HG03175 (cell line): ENCODE measurements at regions not wholly inside any gene's neighbourhood (a gene's known extent, or its start where the extent isn't known, plus 50 kb on each side); places are given as distances from the start of the nearest gene placed in this dataset.
A peak's percentile ranks its signal among the peaks of the same experiment; 100 is the strongest.

Experiments
- ATAC-seq: cut with Tn5 transposase; IDR thresholded peaks from one replicate; pipeline ENCODE4 v1.9.1; 2021; ENCODE audit warnings: mild to moderate bottlenecking, moderate library complexity; ENCODE audit not compliant: unreplicated experiment

DNA sequence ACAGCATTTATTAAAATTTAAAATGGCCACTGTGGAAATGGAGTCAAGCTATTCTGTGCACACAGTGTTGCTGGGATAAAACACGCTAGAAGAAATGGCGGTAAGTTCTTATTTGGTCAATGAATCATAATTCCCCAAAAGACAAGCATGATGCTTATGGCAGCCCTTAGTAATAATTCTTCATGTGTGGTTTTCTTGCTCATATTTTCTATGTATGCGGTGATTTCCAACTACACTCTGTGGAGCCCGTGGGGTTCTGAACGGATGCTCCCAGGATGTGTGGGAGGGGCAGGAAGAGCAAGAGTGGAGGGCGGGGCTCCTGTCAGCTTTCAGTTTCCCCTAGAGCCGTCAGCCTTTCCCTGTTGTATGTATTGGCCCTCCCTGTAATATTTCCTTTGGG, 91.7 kb upstream of the RMDN2 start:
- peak; percentile 83 for ATAC-seq

DNA sequence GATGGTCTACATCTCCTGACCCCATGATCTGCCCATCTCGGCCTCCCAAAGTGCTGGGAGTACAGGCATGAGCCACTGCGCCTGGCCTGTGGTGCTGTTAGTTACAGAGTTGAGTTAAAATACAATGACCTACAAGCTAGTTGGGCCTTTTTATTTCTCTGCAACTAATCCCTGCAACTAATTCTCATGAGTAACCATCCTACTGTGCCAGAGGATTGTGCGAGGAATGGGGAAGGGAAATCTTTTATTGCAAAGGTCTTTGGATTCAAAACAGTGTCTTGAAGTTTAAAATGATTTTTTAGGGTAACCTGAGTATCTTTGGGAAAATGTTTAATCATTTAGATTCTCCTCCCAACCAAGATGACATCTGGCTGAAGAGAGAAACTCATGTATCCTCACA, 88.8 kb upstream of the RMDN2 start:
- ATAC-seq: no peak

DNA sequence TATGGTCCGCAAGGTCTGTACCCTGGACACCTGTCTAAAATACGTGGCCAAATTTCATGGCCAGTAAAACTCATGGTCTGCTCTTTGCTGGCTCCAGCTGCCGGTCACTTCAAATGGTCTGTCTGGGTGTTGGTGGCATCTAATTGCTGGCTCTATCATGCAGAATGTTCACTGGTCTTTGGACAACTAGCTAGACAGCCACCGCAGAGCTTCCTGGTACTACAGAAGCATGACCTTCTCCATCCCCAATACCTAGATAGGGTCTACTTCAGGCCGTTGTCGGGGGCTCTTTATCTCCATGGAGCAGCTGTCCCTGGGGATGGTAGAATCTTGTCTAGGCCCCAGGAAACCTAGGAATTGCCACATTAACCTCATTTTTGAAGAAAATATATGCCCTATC, 88.4 kb upstream of the RMDN2 start:
- ATAC-seq: no peak

DNA sequence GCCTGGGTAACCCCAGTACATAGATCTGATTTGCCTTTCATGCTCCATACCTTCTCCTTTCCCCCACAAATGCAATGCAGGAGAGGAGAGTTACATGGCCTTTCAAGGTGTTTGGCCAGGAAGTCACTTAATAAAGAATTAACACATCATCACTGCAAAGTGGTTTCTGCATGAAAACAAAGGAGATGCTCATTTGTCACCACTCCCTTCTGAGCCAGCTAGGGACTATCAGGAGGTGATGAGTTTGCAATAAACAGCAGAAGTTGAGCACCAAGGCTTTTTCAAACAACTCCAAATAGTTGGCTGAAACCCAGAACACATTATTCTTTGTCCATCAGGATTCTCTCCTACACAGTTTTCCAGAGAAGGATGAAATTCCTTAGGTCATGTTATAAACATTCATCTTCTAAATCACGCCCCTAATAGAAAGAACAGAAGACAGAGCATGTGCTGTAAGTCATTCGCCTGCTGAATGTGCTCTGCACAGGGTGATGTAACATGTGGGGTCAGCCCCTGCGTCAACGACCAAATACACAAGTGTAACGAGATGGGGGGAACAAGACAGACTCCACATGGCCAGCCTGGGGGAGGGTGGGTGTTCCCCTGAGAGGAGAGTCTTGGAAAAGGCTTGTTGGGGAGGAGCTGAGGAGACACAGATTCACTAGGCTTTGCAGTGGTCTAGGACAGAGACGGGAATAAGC, 87.3 kb upstream of the RMDN2 start:
- no peak for ATAC-seq

DNA sequence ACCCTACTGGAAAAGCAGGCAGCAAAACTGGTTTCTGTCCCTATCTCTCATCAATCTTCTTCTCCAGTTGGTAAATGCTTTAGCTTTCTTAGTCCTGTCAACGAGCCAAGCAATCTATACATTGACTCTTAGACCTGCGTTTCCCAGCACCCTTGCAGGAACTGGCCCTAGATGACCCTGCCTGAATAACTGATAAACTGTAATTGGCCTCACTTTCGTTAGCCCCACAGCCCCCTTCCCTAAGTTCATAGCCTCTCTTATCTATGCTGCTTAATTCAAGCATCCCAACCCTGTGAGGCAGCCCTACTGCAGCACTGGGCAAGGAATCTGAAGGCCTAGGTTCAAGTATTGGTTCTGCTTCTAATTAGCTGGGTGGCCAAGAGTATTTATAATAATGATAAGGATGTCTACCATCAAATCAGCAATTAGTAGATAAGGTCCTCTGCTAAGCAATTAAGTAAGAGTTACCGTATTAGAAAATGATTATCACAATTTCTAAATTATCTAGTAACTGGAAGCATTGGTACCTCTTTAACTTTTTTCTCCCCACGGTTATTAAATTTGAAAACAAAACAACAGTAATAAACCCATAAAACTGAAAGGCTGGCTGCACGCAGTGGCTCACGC, 86.4 kb upstream of the RMDN2 start:
- ATAC-seq: no peak

DNA sequence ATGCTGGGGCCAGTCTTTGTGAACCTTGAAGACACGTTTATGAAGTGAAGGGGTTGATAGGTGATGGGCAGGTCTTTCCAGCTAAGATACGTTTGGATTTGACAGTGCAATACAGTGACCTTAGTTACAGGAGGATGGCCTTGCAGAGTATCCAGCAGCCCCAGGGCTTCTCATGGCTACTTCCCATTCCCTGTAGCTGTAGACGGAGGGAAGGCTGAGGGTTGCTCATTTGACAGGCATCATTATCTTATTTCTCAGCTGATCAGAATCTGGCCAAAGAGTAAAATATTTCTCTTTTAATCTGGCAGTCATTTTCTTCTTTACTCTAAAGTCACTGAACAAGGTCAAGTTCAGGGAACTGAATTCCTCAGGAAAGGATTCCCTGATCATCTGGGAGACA, 85.1 kb upstream of the RMDN2 start:
- ATAC-seq: no peak

DNA sequence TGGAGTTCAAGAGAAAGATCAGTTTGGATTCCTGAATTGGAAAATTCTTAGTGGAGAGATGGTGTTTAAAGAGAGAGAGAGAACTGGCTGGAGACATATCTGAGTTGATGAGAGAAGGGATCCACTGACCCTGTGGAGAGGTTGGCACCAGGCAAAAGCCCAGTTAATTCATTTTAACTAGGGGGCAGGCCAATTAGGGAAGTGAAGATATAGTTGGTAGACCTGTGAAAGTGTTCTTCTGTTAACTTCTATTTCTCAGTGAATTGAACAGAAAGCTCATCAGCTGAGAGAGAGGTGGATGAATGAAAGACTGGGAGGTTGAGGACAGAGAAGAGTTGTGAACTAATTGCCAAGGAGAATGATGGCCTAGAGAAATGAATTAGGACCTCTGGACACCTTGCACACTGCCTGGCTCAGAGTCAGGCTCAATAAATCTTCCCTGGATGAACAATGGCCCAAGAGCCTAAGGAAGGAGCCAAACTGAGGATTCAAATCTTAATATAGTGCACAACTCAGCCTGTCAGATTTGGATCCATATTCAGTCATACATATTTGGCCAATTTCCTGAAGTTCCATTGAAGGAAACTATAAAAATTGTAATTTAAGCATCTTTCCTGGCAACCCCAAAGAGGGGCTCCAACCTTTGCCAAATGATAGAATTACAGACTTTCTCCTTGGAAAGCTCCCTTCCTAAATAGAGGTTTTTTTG, 82.2 kb upstream of the RMDN2 start:
- no peak for ATAC-seq

DNA sequence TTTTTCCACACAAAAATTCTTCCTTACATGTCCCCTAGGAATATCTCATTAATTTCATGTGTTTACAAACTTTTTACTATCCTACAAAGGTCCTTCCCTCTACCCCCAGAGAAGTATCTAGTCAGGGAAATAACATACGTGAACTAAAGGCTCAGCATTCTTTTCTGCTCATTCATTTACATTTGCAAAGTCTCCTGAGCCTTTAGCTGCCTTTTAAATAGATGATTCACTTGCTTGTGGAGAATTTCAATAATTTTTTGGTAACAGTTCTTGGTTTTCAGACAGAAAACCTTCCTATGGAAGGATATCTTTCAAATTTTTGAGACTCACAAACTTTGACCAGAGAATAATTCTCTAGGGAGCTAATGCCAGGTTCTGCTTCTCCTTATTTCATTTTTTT, 81.5 kb upstream of the RMDN2 start:
- ATAC-seq: no peak

DNA sequence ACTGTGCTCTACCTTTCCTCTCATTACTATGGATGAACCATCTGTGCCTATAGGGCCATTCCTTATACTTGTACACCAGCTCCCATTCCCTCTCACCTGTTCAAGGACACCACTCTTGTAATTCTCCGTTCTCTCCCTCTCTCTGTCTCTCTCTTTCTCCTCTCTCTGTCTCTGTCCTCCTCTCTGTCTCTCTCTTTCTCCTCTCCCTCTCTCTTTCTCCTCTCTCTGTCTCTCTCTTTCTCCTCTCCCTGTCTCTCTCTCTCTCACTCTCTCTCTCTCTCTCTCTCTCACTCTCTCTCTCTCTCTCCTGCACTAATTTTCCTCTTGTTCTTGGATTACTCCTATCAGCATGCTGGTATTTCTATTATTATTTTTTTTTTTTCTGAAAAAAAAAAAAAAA, 78.9 kb upstream of the RMDN2 start:
- ATAC-seq: no peak

DNA sequence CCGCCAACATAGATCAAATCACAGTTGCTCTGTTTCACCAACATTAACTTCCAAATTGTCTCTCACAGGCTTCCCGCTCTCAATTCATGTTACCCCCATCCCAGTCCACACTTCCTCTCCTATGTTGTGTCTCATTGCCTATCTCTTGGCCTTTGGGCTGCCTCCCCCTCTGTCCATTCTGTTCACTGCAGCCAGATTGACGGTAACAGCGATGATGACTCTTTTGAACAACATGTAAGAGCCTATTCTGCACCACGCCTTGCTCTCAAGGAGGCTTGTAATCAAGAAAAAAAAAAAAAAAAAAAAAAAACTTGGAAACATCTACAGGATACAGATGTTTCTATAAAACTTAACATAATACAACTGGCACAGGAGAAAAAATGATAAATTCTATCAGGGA, 77.3 kb upstream of the RMDN2 start:
- ATAC-seq: no peak

DNA sequence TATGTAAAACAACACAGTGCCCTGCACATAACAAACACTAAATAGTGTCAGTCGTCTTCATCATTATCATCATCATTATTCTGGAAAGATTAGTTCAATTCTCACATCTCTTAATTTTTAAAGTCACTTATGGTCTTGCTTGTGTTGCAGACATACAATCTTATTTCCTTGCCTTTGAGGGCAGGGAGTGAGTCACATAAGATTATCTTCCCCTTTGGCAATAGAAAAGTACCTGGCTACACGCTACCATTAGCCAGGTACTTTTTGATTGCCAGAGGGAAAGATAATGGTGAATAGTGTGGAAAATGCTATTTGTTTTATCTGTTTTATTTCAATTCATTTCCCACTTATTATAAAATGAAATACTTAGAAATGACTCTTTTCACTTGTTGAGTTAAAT, 76.6 kb upstream of the RMDN2 start:
- no peak for ATAC-seq

DNA sequence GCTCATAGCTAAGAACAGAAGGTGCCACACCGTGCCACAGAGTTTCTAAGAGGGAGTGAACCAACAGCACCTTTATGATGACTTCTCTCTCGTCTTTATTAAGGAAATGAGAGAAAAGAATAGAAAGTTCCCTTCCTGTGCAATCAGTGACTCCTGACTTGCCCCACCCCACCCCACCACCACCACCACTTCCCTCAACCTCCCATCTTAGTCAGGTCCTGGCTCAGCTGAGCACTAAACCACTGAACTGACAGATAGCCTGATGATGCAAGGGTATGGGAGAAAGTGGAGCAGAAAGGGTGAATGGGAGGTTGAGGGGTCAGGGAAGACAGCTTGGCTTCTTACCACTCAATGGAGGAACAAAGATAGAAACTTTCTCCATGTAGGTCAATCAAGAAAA, 75.2 kb upstream of the RMDN2 start:
- ATAC-seq: no peak

DNA sequence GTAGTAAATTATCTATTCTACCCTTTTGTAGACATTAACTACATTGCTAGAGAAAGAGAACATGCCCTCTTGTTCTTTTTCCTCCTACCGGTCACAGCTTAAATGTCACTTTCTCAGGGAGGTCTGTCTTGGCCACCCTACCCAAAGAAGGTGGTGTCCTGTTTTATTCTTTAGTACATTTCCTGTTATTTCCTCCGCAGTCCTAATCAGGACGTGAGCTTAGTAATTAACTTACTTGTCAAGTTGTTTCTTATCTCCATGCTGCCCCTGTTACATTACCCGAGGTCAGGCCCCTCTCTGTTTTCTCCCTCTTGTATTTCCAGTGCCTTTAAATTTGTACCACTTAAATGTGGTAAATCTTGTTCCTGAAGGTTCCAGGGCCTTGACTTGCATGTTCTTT, 73.7 kb upstream of the RMDN2 start:
- peak; percentile 61 for ATAC-seq

DNA sequence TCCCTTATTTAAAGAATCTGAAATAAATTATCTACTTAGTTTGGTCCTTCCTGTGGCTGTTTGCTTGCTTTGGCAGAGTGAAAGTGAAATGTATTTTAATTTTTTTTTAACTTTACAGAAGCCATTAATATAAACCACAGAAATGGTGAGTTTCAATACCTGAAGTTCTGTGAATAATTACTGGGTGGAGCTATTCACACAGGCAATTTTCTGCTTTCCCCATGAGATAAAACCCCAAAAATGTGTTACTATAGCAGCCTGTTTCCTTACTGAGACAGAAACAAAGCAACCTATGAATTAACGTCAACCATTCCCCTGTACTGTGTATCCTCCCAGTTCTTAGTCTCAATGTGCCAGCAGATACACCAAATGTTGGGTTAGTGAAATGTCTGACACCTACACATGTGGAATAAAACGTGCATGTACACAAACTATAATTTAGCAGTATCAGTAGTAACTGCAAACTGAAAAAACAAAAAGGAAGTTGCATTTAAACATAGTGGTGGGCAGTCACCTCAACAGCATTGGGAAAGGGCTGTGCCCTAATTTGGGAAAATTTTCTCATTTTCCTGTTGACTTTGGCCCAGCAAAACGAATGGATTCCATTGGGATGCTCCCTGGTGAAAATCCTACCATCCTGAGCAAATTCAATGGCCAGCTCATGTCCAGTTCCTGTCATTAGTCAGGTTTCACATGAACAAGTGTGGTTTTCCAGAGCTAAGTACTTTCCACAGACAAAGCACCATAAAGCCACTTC, 73.1 kb upstream of the RMDN2 start:
- ATAC-seq: peak; percentile 76

DNA sequence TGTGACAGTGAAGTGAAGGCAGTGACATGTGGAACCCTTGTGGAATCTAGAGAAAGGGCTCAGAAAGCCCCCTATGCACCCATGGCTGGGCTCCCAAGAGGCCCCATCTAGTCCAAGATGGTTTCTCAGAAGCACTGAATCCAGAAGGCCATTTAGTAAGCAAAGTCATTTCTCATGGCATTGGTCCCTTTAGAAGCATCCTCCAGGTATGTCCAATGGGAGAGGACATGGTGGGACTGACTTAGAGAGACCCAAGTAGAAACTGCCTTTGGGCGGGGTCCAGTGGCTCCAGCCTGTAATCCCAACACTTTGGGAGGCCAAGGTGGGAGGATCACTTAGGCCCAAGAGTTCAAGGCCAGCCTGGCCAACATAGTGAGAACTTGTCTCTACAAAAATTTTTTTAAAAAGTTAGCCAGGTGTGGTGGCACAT, 72.5 kb upstream of the RMDN2 start:
- no peak for ATAC-seq

DNA sequence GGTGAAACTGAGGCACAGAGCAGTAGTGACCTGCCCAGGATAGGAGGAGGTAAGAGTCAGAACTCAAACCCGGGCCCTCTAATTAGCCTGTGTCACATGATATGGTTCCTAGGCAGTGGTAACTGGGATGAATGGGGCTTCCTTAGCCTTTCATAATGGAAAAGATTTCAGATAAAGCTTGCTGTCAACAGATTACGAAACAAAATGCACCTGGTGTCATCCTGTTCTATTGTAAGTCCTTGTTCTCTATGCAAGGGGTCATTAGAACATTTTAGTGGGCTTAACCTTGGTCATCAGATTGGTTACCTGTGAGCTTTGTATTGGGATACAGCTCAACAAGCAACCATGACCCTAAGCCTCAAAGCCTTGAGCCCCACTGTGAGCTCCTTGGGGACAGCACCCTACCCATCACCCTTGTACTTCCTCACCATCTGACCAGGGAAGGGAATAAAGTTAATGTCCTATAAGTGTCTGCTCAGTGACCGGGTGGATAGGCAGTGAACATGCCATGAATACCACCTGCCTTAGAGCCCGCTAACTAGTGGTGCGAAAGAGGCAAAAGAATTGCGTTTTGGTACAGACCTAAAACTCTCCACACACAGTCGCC, 70.3 kb upstream of the RMDN2 start:
- no peak for ATAC-seq

DNA sequence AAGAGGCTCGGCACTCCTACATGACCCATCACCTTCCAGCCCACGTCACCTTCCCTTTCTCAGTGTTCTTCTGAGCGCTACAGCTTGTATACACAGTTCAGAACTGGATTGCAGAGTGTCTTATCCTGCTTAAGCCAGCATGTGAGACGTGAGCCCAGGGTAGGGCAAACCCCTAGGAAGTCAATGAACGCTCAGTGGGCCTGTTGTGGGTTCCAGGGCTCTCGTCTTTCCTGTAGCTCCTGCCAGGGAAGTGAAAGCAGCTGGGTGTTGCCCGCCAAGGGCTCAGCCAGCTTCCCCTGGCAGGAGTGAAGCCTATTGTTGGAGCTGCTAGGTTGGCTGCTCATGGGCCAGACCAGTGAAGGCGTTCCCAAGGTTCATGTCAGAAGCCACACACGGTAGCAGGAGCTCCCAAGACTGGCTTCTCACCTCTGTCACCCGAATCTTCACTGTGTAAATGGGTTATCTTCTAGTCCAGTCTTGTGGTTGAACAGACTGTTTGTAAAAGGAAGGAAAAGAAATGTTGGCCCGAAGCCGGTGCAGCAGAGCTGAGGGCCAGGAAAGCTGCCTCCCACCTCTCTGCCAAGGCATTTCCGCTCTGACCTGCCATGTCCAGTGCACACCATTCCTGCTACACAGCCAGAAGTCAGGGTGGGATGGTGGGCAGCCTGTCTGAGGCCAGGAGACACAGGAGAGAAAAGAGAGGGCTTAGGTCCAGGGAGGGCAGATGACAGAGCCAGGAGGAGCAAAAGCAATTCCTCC, 69.6 kb upstream of the RMDN2 start:
- ATAC-seq: no peak

DNA sequence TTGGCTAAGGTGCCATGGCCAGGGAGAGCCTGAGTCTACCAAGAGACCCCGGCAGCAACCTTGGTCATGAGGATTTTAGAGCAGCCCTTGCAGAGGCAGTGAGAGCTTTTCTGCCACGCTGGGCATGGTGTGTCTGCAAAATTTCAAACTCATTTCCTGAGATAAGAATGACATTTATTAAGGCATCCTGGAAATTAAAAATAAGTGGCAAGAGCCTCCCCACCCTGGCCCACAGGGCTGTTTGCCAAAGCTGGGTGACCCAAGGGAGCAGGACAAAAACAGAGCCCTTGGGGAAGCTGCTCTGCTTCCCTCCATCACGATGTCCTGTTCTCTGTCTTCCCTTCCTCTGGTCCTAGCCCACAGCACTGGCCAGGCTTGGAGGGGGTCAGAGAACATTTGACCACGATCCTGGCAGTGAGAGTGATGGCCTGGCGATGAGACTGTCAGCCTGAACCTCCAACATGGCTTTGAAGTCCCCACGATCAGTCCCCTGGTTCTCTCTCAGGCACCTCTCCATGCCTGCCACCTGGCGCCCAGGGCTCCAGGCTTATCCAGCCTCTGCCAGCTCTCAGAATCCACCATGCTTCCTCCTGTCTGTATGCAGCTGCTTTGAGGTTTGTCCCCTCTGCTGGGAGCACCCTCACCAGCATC, 68.9 kb upstream of the RMDN2 start:
- ATAC-seq: no peak

DNA sequence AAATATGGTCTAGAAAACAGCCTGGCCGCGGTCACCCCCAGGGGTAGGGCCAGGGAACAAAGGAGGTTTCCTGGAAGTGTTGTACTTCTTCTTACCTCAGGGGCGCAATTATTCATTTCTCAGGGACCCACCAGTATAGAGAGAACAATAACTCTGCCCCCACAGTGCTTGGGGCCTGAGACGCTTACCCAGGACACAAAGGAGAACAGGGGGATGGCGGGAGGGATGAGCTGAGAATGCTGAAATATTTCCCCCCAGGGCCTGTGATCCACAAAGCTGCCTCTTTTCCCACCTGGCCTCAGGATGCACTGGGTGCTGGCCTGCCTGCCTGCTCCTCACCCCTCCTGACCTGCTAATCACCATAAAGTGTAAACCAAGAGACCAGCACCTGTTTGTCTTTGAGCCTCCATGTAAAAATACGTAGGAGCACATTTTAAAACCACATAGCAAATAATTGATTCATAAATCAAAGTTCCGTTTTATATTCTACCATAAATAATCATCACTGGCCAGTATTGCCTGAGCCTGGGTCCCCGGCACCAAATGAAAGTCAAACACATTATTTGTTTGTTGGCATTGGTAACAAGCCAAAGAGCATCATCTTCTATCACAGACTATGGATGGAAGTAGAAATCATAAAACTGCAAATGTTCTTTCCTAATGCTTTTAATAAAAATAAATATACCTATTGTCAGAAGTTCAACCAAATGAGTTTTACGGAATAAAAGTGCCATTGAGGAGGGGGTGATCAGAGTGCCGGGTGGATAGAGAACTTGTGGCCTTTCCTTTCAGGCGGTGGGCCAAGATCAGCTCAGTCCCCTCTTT, 67.3 kb upstream of the RMDN2 start:
- ATAC-seq: no peak
